SK-MEL-5 (cell line): ENCODE measurements at regions not wholly inside any gene's neighbourhood (a gene's known extent, or its start where the extent isn't known, plus 50 kb on each side); places are given as distances from the start of the nearest gene placed in this dataset.
A peak's percentile ranks its signal among the peaks of the same experiment; 100 is the strongest.

Experiments used
- DNase-seq: peaks from one replicate; pipeline ENCODE4 v3.0.0-alpha.2; 2016; ENCODE audit warnings: low read depth, low spot score
- in situ Hi-C: cut with HindIII; loops from 2 replicates; pipeline ENCODE4 v1.10.0; 2016; ENCODE audit warnings: low sequenced_read_pairs, high pct_unique_total_duplicates, low pct_unique_long_range_greater_than_20kb

- DNase-seq: no peak
- in situ Hi-C loops: no loop called here
Measured at GRCh38 chr9:117511852-117512481, 97.1 kb upstream of the ASTN2 start.

- in situ Hi-C loops: no loop called here
- DNase-seq: no peak
Measured at GRCh38 chr9:117496307-117496706, 81.5 kb upstream of the ASTN2 start.

- no peak for DNase-seq
- in situ Hi-C loops: no loop called here
Measured at GRCh38 chr9:117494401-117495090, 79.7 kb upstream of the ASTN2 start.

- no peak for DNase-seq
- in situ Hi-C loops: no loop called here
Measured at GRCh38 chr9:117492476-117492875, 77.6 kb upstream of the ASTN2 start.

GRCh38 chr9:117491491-117491890 is 76.6 kb upstream of the ASTN2 start:
- in situ Hi-C loops: no loop called here
- no peak for DNase-seq

- in situ Hi-C loops: no loop called here
- DNase-seq: no peak
Measured at GRCh38 chr9:117490199-117490598, 75.3 kb upstream of the ASTN2 start.

- in situ Hi-C loops: no loop called here
- no peak for DNase-seq
Measured at GRCh38 chr9:117488659-117489058, 73.8 kb upstream of the ASTN2 start.

- peak; percentile 86 for DNase-seq
- in situ Hi-C loops: no loop called here
Measured at GRCh38 chr9:117487555-117488175, 72.8 kb upstream of the ASTN2 start.

- DNase-seq: no peak
- in situ Hi-C loops: no loop called here
Measured at GRCh38 chr9:117486426-117486825, 71.6 kb upstream of the ASTN2 start.

- in situ Hi-C loops: no loop called here
- DNase-seq: peak; percentile 24
Measured at GRCh38 chr9:117485176-117485575, 70.3 kb upstream of the ASTN2 start.

GRCh38 chr9:117480729-117481128 is 65.9 kb upstream of the ASTN2 start:
- no peak for DNase-seq
- in situ Hi-C loops: no loop called here

- in situ Hi-C loops: no loop called here
- no peak for DNase-seq
Measured at GRCh38 chr9:117480253-117480652, 65.4 kb upstream of the ASTN2 start.

GRCh38 chr9:117473293-117473692 is 58.4 kb upstream of the ASTN2 start:
- in situ Hi-C loops: no loop called here
- no peak for DNase-seq

GRCh38 chr9:117470902-117471301 is 56.0 kb upstream of the ASTN2 start:
- in situ Hi-C loops: no loop called here
- no peak for DNase-seq

GRCh38 chr9:117470455-117470854 is 55.6 kb upstream of the ASTN2 start:
- in situ Hi-C loops: no loop called here

GRCh38 chr9:117466111-117466510 is 51.3 kb upstream of the ASTN2 start:
- in situ Hi-C loops: no loop called here
- no peak for DNase-seq

More at GRCh38 chr9:117470455-117470854, 55.6 kb upstream of the ASTN2 start:
- no peak for DNase-seq

GRCh38 chr9:117465706-117466105 is 50.8 kb upstream of the ASTN2 start:
- no peak for DNase-seq

GRCh38 chr9:117464941-117465616 is 50.2 kb upstream of the ASTN2 start:
- DNase-seq: no peak
- in situ Hi-C loops: no loop called here

More at GRCh38 chr9:117465706-117466105, 50.8 kb upstream of the ASTN2 start:
- in situ Hi-C loops: no loop called here
